ENCODE measurements at regions not wholly inside any gene's neighbourhood (a gene's known extent, or its start where the extent isn't known, plus 50 kb on each side); places are given as distances from the start of the nearest gene placed in this dataset.

DNA sequence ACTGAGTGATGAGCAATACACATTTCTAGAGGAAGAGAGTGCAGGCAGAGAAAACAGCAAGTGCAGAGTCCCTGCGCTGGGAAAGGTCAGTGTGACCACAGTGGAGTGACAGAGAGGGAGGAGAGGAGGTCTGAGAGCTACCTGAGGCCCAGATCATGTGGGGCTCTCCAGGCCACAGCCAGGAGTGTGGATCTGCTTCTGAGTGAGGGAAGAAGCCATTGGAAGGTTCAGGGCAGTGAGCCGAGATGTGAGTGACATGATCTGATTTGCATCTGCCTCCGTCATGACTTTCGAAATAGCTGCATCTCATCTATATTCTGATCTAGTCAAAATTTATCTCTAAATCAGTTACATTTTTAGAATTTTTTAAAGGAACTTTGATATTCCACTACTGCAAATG, 367.1 kb downstream of the PREX1 start:
- TF ChIP-seq CTCF (IDR thresholded peaks at IDR 0.05; ENCODE audit: low read depth, low read length), result no peak
- in situ Hi-C loops (cut with HindIII; ENCODE audit: low sequenced_read_pairs), result no loop called here
- no peak overlapping the region for H3K4me3 ChIP-seq (ENCODE audit: low read depth, low read length)
- DNase-seq (ENCODE audit: low read depth, low spot score), result no peak

GRCh38 chr20:48459722-48460395, 367.9 kb downstream of the PREX1 start:
- TF ChIP-seq CTCF (IDR thresholded peaks at IDR 0.05; ENCODE audit: low read depth, low read length), result no peak

DNA sequence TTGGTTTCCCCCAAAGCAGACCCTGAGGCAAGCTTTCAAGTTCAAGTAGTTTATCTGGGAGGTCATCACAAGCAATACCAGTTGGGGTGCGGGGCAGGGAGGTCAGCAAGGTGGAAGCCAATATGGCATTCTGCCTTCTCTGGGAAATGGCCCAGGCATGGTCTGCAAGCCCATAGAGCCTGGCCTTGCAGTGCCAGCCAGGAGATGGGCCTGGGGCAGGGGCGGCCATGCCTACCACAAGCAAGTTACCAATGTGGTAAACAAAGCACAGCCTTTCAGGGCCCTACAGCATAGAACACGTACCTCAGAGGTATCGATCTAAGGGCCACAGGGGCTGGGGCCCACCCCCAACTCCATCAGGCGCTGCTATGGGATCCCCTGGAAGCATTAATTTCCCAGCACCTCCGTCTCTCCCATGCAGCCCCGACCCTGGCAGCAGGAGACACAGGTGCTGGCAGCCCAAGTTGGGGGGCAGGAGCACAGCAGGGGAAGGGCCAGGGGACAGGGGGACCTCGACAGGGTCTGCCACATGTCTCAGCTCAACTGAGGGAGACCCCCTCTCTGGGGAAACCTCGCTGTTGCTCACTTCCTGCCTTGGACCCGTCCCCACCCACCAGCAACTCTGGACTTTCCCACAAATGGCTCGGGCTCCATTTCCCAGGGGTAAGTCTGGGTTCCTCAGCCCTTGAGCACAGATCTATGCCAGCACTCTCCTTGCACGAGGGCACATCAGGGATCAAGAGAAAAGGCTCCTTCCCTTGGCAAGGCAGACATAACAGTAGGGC, 369.0 kb downstream of the PREX1 start:
- no peak overlapping the region for H3K4me3 ChIP-seq (ENCODE audit: low read depth, low read length)
- TF ChIP-seq CTCF (IDR thresholded peaks at IDR 0.05; ENCODE audit: low read depth, low read length), result no peak
- in situ Hi-C loops (cut with HindIII; ENCODE audit: low sequenced_read_pairs), result no loop called here
- no peak for DNase-seq (ENCODE audit: low read depth, low spot score)

More at GRCh38 chr20:48459722-48460395, 367.9 kb downstream of the PREX1 start:
- in situ Hi-C loops (cut with HindIII; ENCODE audit: low sequenced_read_pairs), result no loop called here
- H3K4me3 ChIP-seq (ENCODE audit: low read depth, low read length), result no peak overlapping the region
- DNase-seq (ENCODE audit: low read depth, low spot score), result no peak

- H3K4me3 ChIP-seq (ENCODE audit: low read depth, low read length), result no peak overlapping the region
- no peak for TF ChIP-seq CTCF (IDR thresholded peaks at IDR 0.05; ENCODE audit: low read depth, low read length)
- no peak for DNase-seq (ENCODE audit: low read depth, low spot score)
- in situ Hi-C loops (cut with HindIII; ENCODE audit: low sequenced_read_pairs), result no loop called here
These were observed 369.8 kb downstream of the PREX1 start for GRCh38 chr20:48458003-48458377.

GRCh38 chr20:48457193-48458002, 370.4 kb downstream of the PREX1 start:
- DNase-seq (ENCODE audit: low read depth, low spot score), result no peak
- in situ Hi-C loops (cut with HindIII; ENCODE audit: low sequenced_read_pairs), result no loop called here
- TF ChIP-seq CTCF (IDR thresholded peaks at IDR 0.05; ENCODE audit: low read depth, low read length), result no peak
- no peak overlapping the region for H3K4me3 ChIP-seq (ENCODE audit: low read depth, low read length)

- in situ Hi-C loops (cut with HindIII; ENCODE audit: low sequenced_read_pairs), result no loop called here
- TF ChIP-seq CTCF (IDR thresholded peaks at IDR 0.05; ENCODE audit: low read depth, low read length), result no peak
- no peak overlapping the region for H3K4me3 ChIP-seq (ENCODE audit: low read depth, low read length)
- no peak for DNase-seq (ENCODE audit: low read depth, low spot score)
These were observed 371.2 kb downstream of the PREX1 start for GRCh38 chr20:48456366-48457192.
